HG03432 (cell line): ENCODE measurements at regions not wholly inside any gene's neighbourhood (a gene's known extent, or its start where the extent isn't known, plus 50 kb on each side); places are given as distances from the start of the nearest gene placed in this dataset.

Experiments
- ATAC-seq: cut with Tn5 transposase; IDR thresholded peaks from one replicate; pipeline ENCODE4 v1.9.1; 2021; ENCODE audit warnings: mild to moderate bottlenecking, moderate library complexity; ENCODE audit not compliant: unreplicated experiment

GRCh38 chr2:146147448-146148012 lies 1627.6 kb upstream of the ZEB2 start:
- no peak for ATAC-seq

- no peak for ATAC-seq
Measured at GRCh38 chr2:146143971-146144370, 1624.1 kb upstream of the ZEB2 start.

GRCh38 chr2:146138820-146139219 lies 1618.9 kb upstream of the ZEB2 start:
- ATAC-seq = no peak

- ATAC-seq = no peak
Measured at GRCh38 chr2:146135245-146135644, 1615.3 kb upstream of the ZEB2 start.

GRCh38 chr2:146131785-146132184 lies 1611.9 kb upstream of the ZEB2 start:
- ATAC-seq = no peak

- no peak for ATAC-seq
Measured at GRCh38 chr2:146131048-146131447, 1611.1 kb upstream of the ZEB2 start.

GRCh38 chr2:146130290-146130689 lies 1610.4 kb upstream of the ZEB2 start:
- no peak for ATAC-seq

GRCh38 chr2:146129231-146129630 lies 1609.3 kb upstream of the ZEB2 start:
- no peak for ATAC-seq

GRCh38 chr2:146128216-146128615 lies 1608.3 kb upstream of the ZEB2 start:
- ATAC-seq = no peak

- no peak for ATAC-seq
Measured at GRCh38 chr2:146125551-146125950, 1605.6 kb upstream of the ZEB2 start.

GRCh38 chr2:146124741-146125140 lies 1604.8 kb upstream of the ZEB2 start:
- no peak for ATAC-seq

GRCh38 chr2:146123714-146124113 lies 1603.8 kb upstream of the ZEB2 start:
- ATAC-seq = no peak

- ATAC-seq = no peak
Measured at GRCh38 chr2:146123256-146123655, 1603.3 kb upstream of the ZEB2 start.

- ATAC-seq = no peak
Measured at GRCh38 chr2:146119586-146119985, 1599.7 kb upstream of the ZEB2 start.

- ATAC-seq = no peak
Measured at GRCh38 chr2:146108993-146109392, 1589.1 kb upstream of the ZEB2 start.

GRCh38 chr2:146094185-146094584 lies 1574.3 kb upstream of the ZEB2 start:
- ATAC-seq = no peak

- ATAC-seq = no peak
Measured at GRCh38 chr2:146081459-146081858, 1561.5 kb upstream of the ZEB2 start.

GRCh38 chr2:146080925-146081324 lies 1561.0 kb upstream of the ZEB2 start:
- ATAC-seq = no peak

GRCh38 chr2:146079216-146079615 lies 1559.3 kb upstream of the ZEB2 start:
- no peak for ATAC-seq

GRCh38 chr2:146077156-146077555 lies 1557.2 kb upstream of the ZEB2 start:
- ATAC-seq = no peak

GRCh38 chr2:146068051-146068450 lies 1548.1 kb upstream of the ZEB2 start:
- no peak for ATAC-seq

- no peak for ATAC-seq
Measured at GRCh38 chr2:146048141-146048540, 1528.2 kb upstream of the ZEB2 start.

- ATAC-seq = no peak
Measured at GRCh38 chr2:146041274-146041910, 1521.5 kb upstream of the ZEB2 start.
